B cell (primary cell): ENCODE measurements at regions not wholly inside any gene's neighbourhood (a gene's known extent, or its start where the extent isn't known, plus 50 kb on each side); places are given as distances from the start of the nearest gene placed in this dataset.

ENCODE experiments used
- ATAC-seq: fragments of 200-7000 bp; cut with Tn5 transposase; one replicate; pipeline ENCODE4 v1.10.0; 2021; ENCODE audit warnings: low read depth, mild to moderate bottlenecking, moderate number of reproducible peaks, moderate library complexity
- CTCF ChIA-PET: fragments of 350-600 bp; sonication (Branson Sonifier 250); formaldehyde crosslinking; loops from one replicate; lab custom pipeline; 2021; ENCODE audit warnings: antibody characterized with exemption, inconsistent platforms; lab: Charles Lee
- POLR2A ChIA-PET: fragments of 350-600 bp; sonication (Branson Sonifier 250); formaldehyde crosslinking; loops from one replicate; lab custom pipeline; 2021; ENCODE audit warnings: antibody characterized with exemption; lab: Charles Lee
- DNase-seq: peaks from one replicate; pipeline ENCODE4 v3.0.0; 2013
- H2AFZ ChIP-seq: 2 replicates; pipeline ENCODE4 v1.6.1; 2012; ENCODE audit warnings: mild to moderate bottlenecking, low read depth, low read length; ENCODE audit not compliant: insufficient read depth, poor library complexity, severe bottlenecking
- H3K27ac ChIP-seq, 2 donors: 1 replicate in 1 of 2; 2 replicates in 1 of 2; pipeline ENCODE4 v1.5.1; 2012 to 2013; ENCODE audit warnings: low read length in 2 of 2, mild to moderate bottlenecking in 2 of 2, moderate library complexity in 1 of 2
- H3K27me3 ChIP-seq, 4 experiments: fragments of 200-600 bp in 1 of 4; sonication (generic) in 1 of 4; replicated peaks in 1 of 4; 1 replicate in 2 of 4; 2 replicates in 2 of 4; pipeline versions ENCODE4 v1.6.1 to v1.7.0; 2013 to 2016; ENCODE audit warnings: low read length in 3 of 4, mild to moderate bottlenecking in 2 of 4, mixed read lengths in 1 of 4, moderate library complexity in 1 of 4; ENCODE audit not compliant: insufficient read depth in 4 of 4, control insufficient read depth in 3 of 4; ENCODE audit errors: control extremely low read depth in 1 of 4
- H3K36me3 ChIP-seq, 2 experiments: replicated peaks in 1 of 2; 1 replicate in 1 of 2; 2 replicates in 1 of 2; pipeline versions ENCODE4 v1.6.1 to v1.7.1; 2013; ENCODE audit warnings: low read length in 1 of 2; ENCODE audit not compliant: insufficient read depth in 2 of 2, control insufficient read depth in 1 of 2; ENCODE audit errors: control extremely low read depth in 1 of 2, extremely low read depth in 1 of 2
- H3K4me1 ChIP-seq, 2 donors: fragments of 200-600 bp in 1 of 2; sonication (generic) in 1 of 2; 1 replicate in 1 of 2; 2 replicates in 1 of 2; pipeline versions ENCODE4 v1.5.1 to v1.6.1; 2013 to 2017; ENCODE audit warnings: low read length in 2 of 2; ENCODE audit not compliant: control insufficient read depth in 2 of 2, insufficient read depth in 2 of 2
- H3K4me2 ChIP-seq: replicated peaks from 2 replicates; pipeline ENCODE3; 2012; ENCODE audit warnings: mild to moderate bottlenecking, low read depth, low read length; ENCODE audit not compliant: poor library complexity, severe bottlenecking
- H3K4me3 ChIP-seq, 5 experiments: fragments of 200-600 bp in 1 of 5; sonication (generic) in 1 of 5; 1 replicate in 3 of 5; 2 replicates in 2 of 5; pipeline versions ENCODE4 v1.5.1 to v1.7.0; 2011 to 2016; ENCODE audit warnings: low read length in 4 of 5, mild to moderate bottlenecking in 4 of 5, low read depth in 2 of 5, control low read depth in 1 of 5, moderate library complexity in 1 of 5; ENCODE audit not compliant: insufficient read depth in 1 of 5; ENCODE audit errors: control extremely low read depth in 1 of 5, extremely low read depth in 1 of 5
- H3K79me2 ChIP-seq: fragments of 200-600 bp; sonication (generic); one replicate; pipeline ENCODE4 v1.6.0; 2016; ENCODE audit warnings: low read length; ENCODE audit not compliant: control insufficient read depth, insufficient read depth
- H3K9ac ChIP-seq: fragments of 200-600 bp; sonication (generic); 2 replicates; pipeline ENCODE4 v1.6.1; 2017; ENCODE audit warnings: mild to moderate bottlenecking, low read length, moderate library complexity
- H3K9me3 ChIP-seq, 3 donors: one replicate each; pipeline versions ENCODE4 v1.6.1 to v1.7.1; 2013; ENCODE audit warnings: low read length in 2 of 3; ENCODE audit not compliant: control insufficient read depth in 2 of 3, insufficient read depth in 1 of 3; ENCODE audit errors: control extremely low read depth in 1 of 3
- H4K20me1 ChIP-seq: 2 replicates; pipeline ENCODE4 v1.6.0; 2012; ENCODE audit warnings: mild to moderate bottlenecking, low read length; ENCODE audit not compliant: insufficient read depth, control insufficient read depth, poor library complexity, severe bottlenecking
- H3K27ac Mint-ChIP-seq: one replicate; pipeline ENCODE4 v1.8.0; 2021; ENCODE audit warnings: mixed read lengths
- H3K27me3 Mint-ChIP-seq: one replicate; pipeline ENCODE4 v1.8.0; 2021; ENCODE audit warnings: mixed read lengths
- H3K4me1 Mint-ChIP-seq: one replicate; pipeline ENCODE4 v1.8.0; 2021; ENCODE audit warnings: mixed read lengths
- H3K4me3 Mint-ChIP-seq: one replicate; pipeline ENCODE4 v1.8.0; 2021; ENCODE audit warnings: mixed read lengths
- H3K9me3 Mint-ChIP-seq: one replicate; pipeline ENCODE4 v1.8.0; 2022; ENCODE audit warnings: mixed read lengths; ENCODE audit not compliant: insufficient read depth
- EZH2 ChIP-seq: IDR thresholded peaks from 2 replicates; pipeline ENCODE4 v1.6.1; 2012; ENCODE audit warnings: borderline replicate concordance, low read depth, mild to moderate bottlenecking, moderate library complexity, low read length; ENCODE audit not compliant: insufficient read depth, poor library complexity, severe bottlenecking
- WGBS: methylation state at CpG from one replicate; pipeline ENCODE4 v1.1.5; 2013; ENCODE audit warnings: missing lambda C conversion rate; ENCODE audit not compliant: insufficient coverage; 5-methylcytosine and 5-hydroxymethylcytosine counted together
- intact Hi-C: fragments of 100-400 bp; cut with micrococcal nuclease; formaldehyde crosslinking; loops from one replicate; pipeline ENCODE4 v1.10.0; 2022
- TF ChIP-seq, protein P1 (sequence below): fragments of 200-600 bp; IDR thresholded peaks from one replicate; pipeline ENCODE4 v1.8.0; 2022; ENCODE audit warnings: antibody characterized with exemption, mild to moderate bottlenecking

DNA sequence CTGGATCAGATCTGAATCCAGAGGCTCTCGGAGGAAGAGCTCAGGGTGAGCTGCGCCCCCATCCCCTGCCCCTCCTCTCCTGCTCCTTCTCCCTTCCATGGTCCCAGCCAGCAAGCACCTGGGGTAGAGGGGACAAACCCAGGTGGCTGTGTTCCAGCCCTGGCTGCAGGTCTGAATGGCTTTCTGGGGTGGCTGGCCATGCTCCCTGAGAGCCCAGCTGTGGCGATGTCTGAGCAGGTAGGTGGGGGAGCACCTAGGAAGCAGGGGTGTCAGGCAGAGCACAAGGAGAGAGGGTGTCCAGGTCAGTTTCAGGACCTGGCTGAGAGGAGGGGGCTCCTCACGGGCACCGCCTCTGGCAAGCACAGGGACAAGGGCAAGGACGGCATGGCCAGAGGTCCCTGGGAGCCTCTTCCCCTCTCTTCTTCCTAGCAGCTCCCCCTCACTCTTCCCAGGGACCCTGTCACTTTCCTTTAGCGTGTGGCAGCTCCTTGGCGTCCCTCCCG is 310.0 kb downstream of the SEC14L1 start:
- Histone ChIP-seq H3K4me1 (peaks cover 66 to 86% of the 10 kb centered on the region in 2 donors), H3K27ac (peak overlapping the region; percentile 66 to 96), H3K9me3 (no peaks in the 10 kb centered on the region), H3K79me2 (peaks cover 93% of the 10 kb centered on the region), H3K4me2 (peak overlapping the region; percentile 96), H4K20me1 (peaks cover 4% of the 10 kb centered on the region), H3K36me3 (peaks cover 0 to 14% of the 10 kb centered on the region in 2 experiments), H3K9ac (peak overlapping the region; percentile 90), H2AFZ (peak overlapping the region; percentile 70), H3K27me3 (no peaks in the 10 kb centered on the region), H3K4me3 (peak overlapping the region; percentile 91 to 96 (median 92))
- no peaks in the 10 kb centered on the region for H3K9me3 Mint-ChIP-seq
- intact Hi-C loops = loop anchor here (10.0 kb wide), 1 partner anchor 366 kb away; no protein-coding TSS in a partner anchor
- ChIA-PET CTCF (interaction anchor here (0.6 to 6.4 kb wide), 12 partner anchors 10 to 118 kb away, joined by 3 to 65 read pairs (median 7); no protein-coding TSS in a partner anchor), POLR2A (interaction anchor here (0.8 to 8.7 kb wide), 8 partner anchors 10 to 216 kb away, joined by 3 to 147 read pairs (median 22); no protein-coding TSS in a partner anchor)
- H3K4me3 Mint-ChIP-seq = peak overlapping the region; percentile 93
- DNase-seq = no peak
- H3K4me1 Mint-ChIP-seq = peaks cover 70% of the 10 kb centered on the region
- 17% methylated on average over 5 of the region's 9 CpGs for WGBS
- no peaks in the 10 kb centered on the region for H3K27me3 Mint-ChIP-seq
- TF ChIP-seq, protein P1, sequence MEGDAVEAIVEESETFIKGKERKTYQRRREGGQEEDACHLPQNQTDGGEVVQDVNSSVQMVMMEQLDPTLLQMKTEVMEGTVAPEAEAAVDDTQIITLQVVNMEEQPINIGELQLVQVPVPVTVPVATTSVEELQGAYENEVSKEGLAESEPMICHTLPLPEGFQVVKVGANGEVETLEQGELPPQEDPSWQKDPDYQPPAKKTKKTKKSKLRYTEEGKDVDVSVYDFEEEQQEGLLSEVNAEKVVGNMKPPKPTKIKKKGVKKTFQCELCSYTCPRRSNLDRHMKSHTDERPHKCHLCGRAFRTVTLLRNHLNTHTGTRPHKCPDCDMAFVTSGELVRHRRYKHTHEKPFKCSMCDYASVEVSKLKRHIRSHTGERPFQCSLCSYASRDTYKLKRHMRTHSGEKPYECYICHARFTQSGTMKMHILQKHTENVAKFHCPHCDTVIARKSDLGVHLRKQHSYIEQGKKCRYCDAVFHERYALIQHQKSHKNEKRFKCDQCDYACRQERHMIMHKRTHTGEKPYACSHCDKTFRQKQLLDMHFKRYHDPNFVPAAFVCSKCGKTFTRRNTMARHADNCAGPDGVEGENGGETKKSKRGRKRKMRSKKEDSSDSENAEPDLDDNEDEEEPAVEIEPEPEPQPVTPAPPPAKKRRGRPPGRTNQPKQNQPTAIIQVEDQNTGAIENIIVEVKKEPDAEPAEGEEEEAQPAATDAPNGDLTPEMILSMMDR = no peak
- TF ChIP-seq EZH2 = no peak
- ATAC-seq = no peak
- peak overlapping the region; percentile 96 for H3K27ac Mint-ChIP-seq

DNA sequence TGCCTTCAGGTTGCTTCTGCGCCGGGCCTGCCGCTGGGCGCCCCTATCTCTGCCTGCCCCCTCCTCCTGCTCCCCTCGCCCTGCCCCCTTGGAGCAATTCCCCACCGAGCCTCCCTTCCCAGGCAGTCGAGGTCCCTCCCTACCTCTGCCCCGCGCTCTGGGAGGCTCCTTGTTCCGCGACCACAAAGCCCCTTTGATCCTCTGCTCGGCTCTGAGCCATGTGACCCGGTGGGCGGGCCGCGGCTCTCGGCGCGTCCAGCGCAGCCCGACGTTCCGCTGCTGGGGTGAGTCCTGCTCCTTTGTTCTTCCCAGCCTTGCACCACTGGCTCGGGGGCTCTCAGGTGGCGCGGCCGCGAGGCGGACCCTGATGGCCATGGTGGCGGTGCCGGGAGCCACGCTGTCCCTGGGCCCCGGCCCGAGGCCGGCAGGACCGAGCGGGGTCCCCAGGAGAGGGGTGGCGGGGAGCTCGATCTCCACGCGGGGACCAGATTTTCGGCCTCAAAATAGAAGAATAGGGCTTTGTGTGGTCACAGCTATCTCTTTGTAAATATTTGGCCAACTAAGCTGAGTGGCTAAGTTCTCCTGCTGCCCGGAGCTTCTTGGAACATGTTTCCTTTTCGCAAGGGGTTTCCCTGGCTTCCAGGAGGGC is 310.6 kb downstream of the SEC14L1 start:
- H3K4me1 ChIP-seq = peaks cover 67 to 86% of the 10 kb centered on the region in 2 donors
- DNase-seq (peak; percentile 70), ATAC-seq (peak; percentile 59)
- POLR2A ChIA-PET = interaction anchor here (0.7 to 8.7 kb wide), 12 partner anchors 9 to 61 kb away, joined by 3 to 147 read pairs (median 12); no protein-coding TSS in a partner anchor
- peaks cover 0 to 14% of the 10 kb centered on the region in 2 experiments for H3K36me3 ChIP-seq
- Mint-ChIP-seq H3K9me3 (no peaks in the 10 kb centered on the region), H3K27ac (peak overlapping the region; percentile 96), H3K4me1 (peaks cover 69% of the 10 kb centered on the region), H3K4me3 (peak overlapping the region; percentile 93), H3K27me3 (no peaks in the 10 kb centered on the region)
- intact Hi-C loops = loop anchor here (10.0 kb wide), 1 partner anchor 367 kb away; no protein-coding TSS in a partner anchor
- H3K27ac ChIP-seq = peak overlapping the region; percentile 66 to 96
- WGBS = under 1% methylated on average over 44 of the region's 44 CpGs
- TF ChIP-seq, protein P1 = no peak
- H3K9me3 ChIP-seq = no peaks in the 10 kb centered on the region
- H4K20me1 ChIP-seq = peaks cover 4% of the 10 kb centered on the region
- peak overlapping the region; percentile 96 for H3K4me2 ChIP-seq
- peak overlapping the region; percentile 70 for H2AFZ ChIP-seq
- peak overlapping the region; percentile 90 for H3K9ac ChIP-seq
- H3K4me3 ChIP-seq = peak overlapping the region; percentile 91 to 96 (median 92)
- peaks cover 98% of the 10 kb centered on the region for H3K79me2 ChIP-seq
- no peaks in the 10 kb centered on the region for H3K27me3 ChIP-seq
- CTCF ChIA-PET = interaction anchor here (0.7 to 6.4 kb wide), 12 partner anchors 9 to 119 kb away, joined by 3 to 65 read pairs (median 8); no protein-coding TSS in a partner anchor
